ENCODE measurements at regions not wholly inside any gene's neighbourhood (a gene's known extent, or its start where the extent isn't known, plus 50 kb on each side); places are given as distances from the start of the nearest gene placed in this dataset.

- no peaks in the 10 kb centered on the region for H4K20me1 ChIP-seq (ENCODE audit: control insufficient read depth, extremely low read depth, insufficient read depth, low read length)
- no peak overlapping the region for H3K9ac ChIP-seq (ENCODE audit: insufficient read depth, low read length)
- H3K9me3 ChIP-seq (ENCODE audit: control insufficient read depth, insufficient read depth, low read depth, low read length), result no peaks in the 10 kb centered on the region
- no peaks in the 10 kb centered on the region for H3K79me2 ChIP-seq (ENCODE audit: control insufficient read depth, insufficient read depth, low read length)
- no peak overlapping the region for H3K27ac ChIP-seq (ENCODE audit: insufficient read depth, low read length)
- no peaks in the 10 kb centered on the region for H3K36me3 ChIP-seq (ENCODE audit: control insufficient read depth, insufficient read depth, low read length)
- peak in 1 of 2 donors; percentile 5 for DNase-seq (ENCODE audit: low read depth in 2 of 2)
- H3K27me3 ChIP-seq (ENCODE audit: control insufficient read depth, insufficient read depth, low read length), result peaks cover 3% of the 10 kb centered on the region
- H3K4me3 ChIP-seq (replicated peaks in 1 of 4; ENCODE audit: control extremely low read depth in 1 of 4, insufficient read depth in 1 of 4, low read depth in 3 of 4, low read length in 4 of 4), result no peak overlapping the region
- no peak overlapping the region for H3K4me2 ChIP-seq (ENCODE audit: extremely low read depth, insufficient read depth, low read length)
- no peak overlapping the region for H2AFZ ChIP-seq (ENCODE audit: low read length)
- no peaks in the 10 kb centered on the region for H3K4me1 ChIP-seq (ENCODE audit: control insufficient read depth, extremely low read depth, insufficient read depth, low read length)
- no peak for TF ChIP-seq CTCF (conservative IDR thresholded peaks at IDR 0.05 in 1 of 2, IDR thresholded peaks at IDR 0.05 in 1 of 2; ENCODE audit: low read depth in 1 of 2, low read length in 2 of 2)
Observed at GRCh38 chr3:135803028-135803692, 162.4 kb upstream of the PPP2R3A start.

DNA sequence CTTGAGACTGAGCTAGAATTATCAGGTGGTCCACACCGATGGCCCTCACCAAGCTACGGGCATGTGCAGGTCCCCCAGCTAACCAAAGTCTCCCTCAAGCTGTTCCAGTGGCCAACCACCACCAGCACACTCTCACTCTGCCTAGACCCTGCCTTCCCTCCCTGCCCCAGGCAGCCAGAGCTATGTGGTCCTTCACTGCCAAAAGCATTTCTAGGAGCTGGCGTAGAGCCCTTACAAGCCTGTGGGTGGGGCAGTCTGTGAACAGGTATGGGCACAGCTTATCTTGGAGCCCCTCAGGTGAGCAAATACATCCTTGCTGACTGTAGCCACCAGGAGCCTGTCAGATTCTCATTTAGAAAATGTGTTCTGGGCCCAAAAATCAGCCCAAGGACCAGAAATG, 159.8 kb upstream of the PPP2R3A start:
- H3K27ac ChIP-seq (ENCODE audit: insufficient read depth, low read length), result no peak overlapping the region
- H3K9me3 ChIP-seq (ENCODE audit: control insufficient read depth, insufficient read depth, low read depth, low read length), result no peaks in the 10 kb centered on the region
- peaks cover 3% of the 10 kb centered on the region for H3K27me3 ChIP-seq (ENCODE audit: control insufficient read depth, insufficient read depth, low read length)
- H3K79me2 ChIP-seq (ENCODE audit: control insufficient read depth, insufficient read depth, low read length), result no peaks in the 10 kb centered on the region
- no peaks in the 10 kb centered on the region for H3K36me3 ChIP-seq (ENCODE audit: control insufficient read depth, insufficient read depth, low read length)
- no peak overlapping the region for H2AFZ ChIP-seq (ENCODE audit: low read length)
- H4K20me1 ChIP-seq (ENCODE audit: control insufficient read depth, extremely low read depth, insufficient read depth, low read length), result no peaks in the 10 kb centered on the region
- no peak overlapping the region for H3K4me2 ChIP-seq (ENCODE audit: extremely low read depth, insufficient read depth, low read length)
- no peak overlapping the region for H3K4me3 ChIP-seq (replicated peaks in 1 of 4; ENCODE audit: control extremely low read depth in 1 of 4, insufficient read depth in 1 of 4, low read depth in 3 of 4, low read length in 4 of 4)
- TF ChIP-seq EZH2 (IDR thresholded peaks at IDR 0.05; ENCODE audit: low read length, missing control alignments), result no peak
- no peak for TF ChIP-seq CTCF (conservative IDR thresholded peaks at IDR 0.05 in 1 of 2, IDR thresholded peaks at IDR 0.05 in 1 of 2; ENCODE audit: low read depth in 1 of 2, low read length in 2 of 2)
- H3K9ac ChIP-seq (ENCODE audit: insufficient read depth, low read length), result no peak overlapping the region
- H3K4me1 ChIP-seq (ENCODE audit: control insufficient read depth, extremely low read depth, insufficient read depth, low read length), result no peaks in the 10 kb centered on the region
- DNase-seq (ENCODE audit: low read depth in 2 of 2), result no peak

DNA sequence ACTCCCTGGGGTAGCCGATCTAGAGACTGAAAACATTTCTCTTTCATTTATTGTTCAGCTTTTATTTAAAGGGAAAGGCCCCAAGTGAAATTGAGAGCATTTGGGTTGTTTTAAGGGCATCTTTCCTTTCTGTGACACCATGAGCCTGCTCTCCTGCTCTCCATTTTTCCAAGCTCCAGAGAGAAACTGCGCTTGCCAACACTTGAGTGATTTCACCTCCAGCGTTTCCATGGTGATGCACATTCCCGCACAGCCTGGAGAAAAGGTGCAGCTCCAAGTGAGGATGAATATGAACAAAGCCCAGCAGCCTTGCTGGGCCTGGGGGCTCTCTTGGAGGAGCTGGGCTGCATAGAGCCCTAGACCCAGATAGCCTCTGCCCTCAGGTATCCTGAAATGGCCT, 159.2 kb upstream of the PPP2R3A start:
- TF ChIP-seq CTCF (conservative IDR thresholded peaks at IDR 0.05 in 1 of 2, IDR thresholded peaks at IDR 0.05 in 1 of 2; ENCODE audit: low read depth in 1 of 2, low read length in 2 of 2) (no peak), EZH2 (IDR thresholded peaks at IDR 0.05; ENCODE audit: low read length, missing control alignments) (no peak)
- DNase-seq (ENCODE audit: low read depth in 2 of 2), result peak in 1 of 2 donors; percentile 6

More for the DNA sequence above, 159.2 kb upstream of the PPP2R3A start:
- no peaks in the 10 kb centered on the region for H3K9me3 ChIP-seq (ENCODE audit: control insufficient read depth, insufficient read depth, low read depth, low read length)
- H3K36me3 ChIP-seq (ENCODE audit: control insufficient read depth, insufficient read depth, low read length), result no peaks in the 10 kb centered on the region
- no peak overlapping the region for H3K4me3 ChIP-seq (replicated peaks in 1 of 4; ENCODE audit: control extremely low read depth in 1 of 4, insufficient read depth in 1 of 4, low read depth in 3 of 4, low read length in 4 of 4)
- H2AFZ ChIP-seq (ENCODE audit: low read length), result no peak overlapping the region
- no peak overlapping the region for H3K4me2 ChIP-seq (ENCODE audit: extremely low read depth, insufficient read depth, low read length)
- H3K9ac ChIP-seq (ENCODE audit: insufficient read depth, low read length), result no peak overlapping the region
- no peaks in the 10 kb centered on the region for H4K20me1 ChIP-seq (ENCODE audit: control insufficient read depth, extremely low read depth, insufficient read depth, low read length)
- peaks cover 3% of the 10 kb centered on the region for H3K27me3 ChIP-seq (ENCODE audit: control insufficient read depth, insufficient read depth, low read length)
- H3K27ac ChIP-seq (ENCODE audit: insufficient read depth, low read length), result no peak overlapping the region
- H3K79me2 ChIP-seq (ENCODE audit: control insufficient read depth, insufficient read depth, low read length), result no peaks in the 10 kb centered on the region
- H3K4me1 ChIP-seq (ENCODE audit: control insufficient read depth, extremely low read depth, insufficient read depth, low read length), result no peaks in the 10 kb centered on the region
